ENCODE measurements at regions not wholly inside any gene's neighbourhood (a gene's known extent, or its start where the extent isn't known, plus 50 kb on each side); places are given as distances from the start of the nearest gene placed in this dataset.
"Not testable (repeated sequence)": the region's sequence is repeated elsewhere in the genome, so short reads cannot be mapped to it uniquely, and the experiment has no call there.

DNA sequence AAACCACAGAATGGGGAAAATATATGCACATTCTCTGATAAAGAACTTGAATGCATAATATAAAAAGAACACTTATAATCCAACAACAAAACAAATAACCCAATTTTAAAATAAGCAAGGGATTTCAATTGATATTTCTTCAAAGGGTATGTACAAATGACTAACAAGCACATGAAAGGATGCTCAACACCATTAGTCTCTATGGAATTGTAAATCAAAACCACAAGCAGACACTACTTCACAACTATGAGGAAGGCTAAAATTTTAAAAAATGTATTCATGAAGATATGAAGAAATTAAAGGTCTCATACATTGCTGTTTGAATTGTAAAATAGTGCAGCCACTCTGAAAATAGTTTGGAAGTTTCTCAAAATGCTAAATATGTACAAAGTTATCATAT lies 78.9 kb upstream of the GAS1 start:
- no peak overlapping the region for H2AFZ ChIP-seq (ENCODE audit: low read length)
- H3K9me3 Mint-ChIP-seq, result peaks cover 3% of the 10 kb centered on the region in 2 experiments; a peak in 3 of 5 replicates
- H3K9ac ChIP-seq (ENCODE audit: extremely low read depth, insufficient read length, low read length), result no peak overlapping the region
- no peak for DNase-seq
- H3K36me3 Mint-ChIP-seq (ENCODE audit: insufficient read depth in 1 of 3, low read depth in 3 of 3), result no peaks in the 10 kb centered on the region; a peak in 3 of 7 replicates
- no peak overlapping the region for H4K8ac ChIP-seq (replicated peaks; ENCODE audit: insufficient read length, low read depth, low read length)
- H3K4me1 ChIP-seq (ENCODE audit: insufficient read depth, low read length), result no peaks in the 10 kb centered on the region; the same call in 1 of the 2 replicates
- H2BK5ac ChIP-seq (ENCODE audit: insufficient read length, low read length), result no peak overlapping the region
- H2AK5ac ChIP-seq (ENCODE audit: insufficient read length, low read length), result no peak overlapping the region
- no peaks in the 10 kb centered on the region for H3K79me2 ChIP-seq (ENCODE audit: insufficient read depth, low read length)
- H3K4me3 Mint-ChIP-seq, result no peak overlapping the region
- no peaks in the 10 kb centered on the region for H3K79me1 ChIP-seq (ENCODE audit: insufficient read depth, low read depth, low read length, poor library complexity, severe bottlenecking)
- H3K14ac ChIP-seq (ENCODE audit: insufficient read depth, low read length), result no peak overlapping the region
- no peak overlapping the region for H3K4ac ChIP-seq (ENCODE audit: low read depth, low read length)
- H4K5ac ChIP-seq (ENCODE audit: insufficient read length, low read depth, low read length), result no peak overlapping the region
- no peak overlapping the region for H3T11ph ChIP-seq (ENCODE audit: low read length)
- no peaks in the 10 kb centered on the region for H3K9me3 ChIP-seq (ENCODE audit: control insufficient read depth, low read depth, low read length)
- no peak overlapping the region for H3K56ac ChIP-seq (ENCODE audit: insufficient read length, low read depth, low read length)
- H3K27ac Mint-ChIP-seq, result no peak overlapping the region
- H3K27me3 ChIP-seq (ENCODE audit: insufficient read depth, low read length), result no peaks in the 10 kb centered on the region
- no peaks in the 10 kb centered on the region for H3K27me3 Mint-ChIP-seq (ENCODE audit: low read depth)
- no peaks in the 10 kb centered on the region for H3K23me2 ChIP-seq (ENCODE audit: insufficient read length, low read depth, low read length, poor library complexity, severe bottlenecking)
- H2BK12ac ChIP-seq (ENCODE audit: insufficient read length, low read depth, low read length), result no peak overlapping the region
- H3K4me1 Mint-ChIP-seq, result peaks cover 9 to 10% of the 10 kb centered on the region in 2 experiments
- no peak overlapping the region for H4K91ac ChIP-seq (ENCODE audit: insufficient read length, low read depth, low read length)
- no peak overlapping the region for H2BK20ac ChIP-seq (ENCODE audit: low read depth, low read length, poor library complexity, severe bottlenecking)
- no peaks in the 10 kb centered on the region for H4K20me1 ChIP-seq (ENCODE audit: control insufficient read depth, insufficient read depth, insufficient read length)
- H3K23ac ChIP-seq (ENCODE audit: insufficient read length, low read depth, low read length), result no peak overlapping the region
- TF ChIP-seq, protein P1, sequence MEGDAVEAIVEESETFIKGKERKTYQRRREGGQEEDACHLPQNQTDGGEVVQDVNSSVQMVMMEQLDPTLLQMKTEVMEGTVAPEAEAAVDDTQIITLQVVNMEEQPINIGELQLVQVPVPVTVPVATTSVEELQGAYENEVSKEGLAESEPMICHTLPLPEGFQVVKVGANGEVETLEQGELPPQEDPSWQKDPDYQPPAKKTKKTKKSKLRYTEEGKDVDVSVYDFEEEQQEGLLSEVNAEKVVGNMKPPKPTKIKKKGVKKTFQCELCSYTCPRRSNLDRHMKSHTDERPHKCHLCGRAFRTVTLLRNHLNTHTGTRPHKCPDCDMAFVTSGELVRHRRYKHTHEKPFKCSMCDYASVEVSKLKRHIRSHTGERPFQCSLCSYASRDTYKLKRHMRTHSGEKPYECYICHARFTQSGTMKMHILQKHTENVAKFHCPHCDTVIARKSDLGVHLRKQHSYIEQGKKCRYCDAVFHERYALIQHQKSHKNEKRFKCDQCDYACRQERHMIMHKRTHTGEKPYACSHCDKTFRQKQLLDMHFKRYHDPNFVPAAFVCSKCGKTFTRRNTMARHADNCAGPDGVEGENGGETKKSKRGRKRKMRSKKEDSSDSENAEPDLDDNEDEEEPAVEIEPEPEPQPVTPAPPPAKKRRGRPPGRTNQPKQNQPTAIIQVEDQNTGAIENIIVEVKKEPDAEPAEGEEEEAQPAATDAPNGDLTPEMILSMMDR (conservative IDR thresholded peaks at IDR 0.05), result no peak
- no peak overlapping the region for H2BK120ac ChIP-seq (ENCODE audit: low read depth, low read length, poor library complexity, severe bottlenecking)
- no peak overlapping the region for H3K27ac ChIP-seq (ENCODE audit: insufficient read length, low read depth, low read length)
- no peak overlapping the region for H3K4me2 ChIP-seq (ENCODE audit: insufficient read depth, insufficient read length, low read length)
- no peak overlapping the region for H2BK15ac ChIP-seq (ENCODE audit: low read depth, low read length)
- H3K18ac ChIP-seq (ENCODE audit: insufficient read length, low read depth, low read length), result no peak overlapping the region

DNA sequence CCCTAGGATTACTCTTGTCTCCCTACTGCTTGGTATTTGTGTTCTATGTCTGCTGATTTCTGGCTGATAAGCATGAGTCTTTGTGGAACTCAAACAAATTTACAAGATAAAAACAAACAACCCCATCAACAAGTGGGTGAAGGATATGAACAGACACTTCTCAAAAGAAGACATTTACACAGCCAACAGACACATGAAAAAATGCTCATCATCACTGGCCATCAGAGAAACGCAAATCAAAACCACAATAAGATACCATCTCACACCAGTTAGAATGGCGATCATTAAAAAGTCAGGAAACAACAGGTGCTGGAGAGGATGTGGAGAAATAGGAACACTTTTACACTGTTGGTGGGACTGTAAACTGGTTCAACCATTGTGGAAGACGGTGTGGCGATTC lies 81.5 kb upstream of the GAS1 start:
- H2AK5ac ChIP-seq (ENCODE audit: insufficient read length, low read length); H2BK20ac ChIP-seq (ENCODE audit: low read depth, low read length, poor library complexity, severe bottlenecking); H3K9ac ChIP-seq (ENCODE audit: extremely low read depth, insufficient read length, low read length); H3K4ac ChIP-seq (ENCODE audit: low read depth, low read length); H3K4me1 Mint-ChIP-seq; H2BK15ac ChIP-seq (ENCODE audit: low read depth, low read length); H3K18ac ChIP-seq (ENCODE audit: insufficient read length, low read depth, low read length); H3K9me3 ChIP-seq (ENCODE audit: control insufficient read depth, low read depth, low read length); H4K5ac ChIP-seq (ENCODE audit: insufficient read length, low read depth, low read length); H3K4me1 ChIP-seq (ENCODE audit: insufficient read depth, low read length); H3K4me3 Mint-ChIP-seq; H3T11ph ChIP-seq (ENCODE audit: low read length); H2BK12ac ChIP-seq (ENCODE audit: insufficient read length, low read depth, low read length); H3K36me3 Mint-ChIP-seq (ENCODE audit: insufficient read depth in 1 of 3, low read depth in 3 of 3); H3K9me3 Mint-ChIP-seq; H3K79me2 ChIP-seq (ENCODE audit: insufficient read depth, low read length); H2BK120ac ChIP-seq (ENCODE audit: low read depth, low read length, poor library complexity, severe bottlenecking); H3K27ac Mint-ChIP-seq; H4K91ac ChIP-seq (ENCODE audit: insufficient read length, low read depth, low read length); H3K27ac ChIP-seq (ENCODE audit: insufficient read length, low read depth, low read length); H2AFZ ChIP-seq (ENCODE audit: low read length); H3K56ac ChIP-seq (ENCODE audit: insufficient read length, low read depth, low read length); H4K20me1 ChIP-seq (ENCODE audit: control insufficient read depth, insufficient read depth, insufficient read length); H3K27me3 Mint-ChIP-seq (ENCODE audit: low read depth); H2BK5ac ChIP-seq (ENCODE audit: insufficient read length, low read length); H3K4me2 ChIP-seq (ENCODE audit: insufficient read depth, insufficient read length, low read length); DNase-seq; H3K23ac ChIP-seq (ENCODE audit: insufficient read length, low read depth, low read length); H3K79me1 ChIP-seq (ENCODE audit: insufficient read depth, low read depth, low read length, poor library complexity, severe bottlenecking); H3K14ac ChIP-seq (ENCODE audit: insufficient read depth, low read length); H3K23me2 ChIP-seq (ENCODE audit: insufficient read length, low read depth, low read length, poor library complexity, severe bottlenecking); H4K8ac ChIP-seq (replicated peaks; ENCODE audit: insufficient read length, low read depth, low read length); H3K27me3 ChIP-seq (ENCODE audit: insufficient read depth, low read length): not testable (repeated sequence)
- no CpG with 5 or more reads among the region's 4 CpGs for WGBS (ENCODE audit: extremely low coverage, insufficient read length, low lambda C conversion rate)
